NCI-H748 (cell line): ENCODE measurements at regions not wholly inside any gene's neighbourhood (a gene's known extent, or its start where the extent isn't known, plus 50 kb on each side); places are given as distances from the start of the nearest gene placed in this dataset.

ENCODE experiments used
- DNase-seq: peaks from one replicate; lab custom pipeline; 2025; ENCODE audit not compliant: unreplicated experiment; lab: John Stamatoyannopoulos, UW

DNA sequence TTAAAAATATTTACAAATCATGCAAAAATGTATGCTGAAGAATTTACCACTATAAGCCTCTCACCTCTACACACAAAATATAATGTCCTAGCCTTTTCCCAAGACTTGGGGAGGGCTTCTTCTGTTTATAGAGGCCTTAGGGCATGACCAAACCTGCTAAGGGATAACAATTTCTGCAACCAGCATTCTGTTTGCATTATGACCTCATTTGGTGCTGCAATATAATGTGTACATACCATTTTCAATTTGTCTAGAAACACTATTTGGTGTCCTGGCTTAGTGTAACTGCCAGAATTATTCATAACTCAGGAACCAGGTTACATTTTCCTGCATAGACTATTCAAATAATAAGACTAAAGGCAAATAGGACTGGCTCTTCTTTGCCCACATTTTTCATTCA, 446.6 kb upstream of the SORCS1 start:
- DNase-seq = peak; percentile 5

DNA sequence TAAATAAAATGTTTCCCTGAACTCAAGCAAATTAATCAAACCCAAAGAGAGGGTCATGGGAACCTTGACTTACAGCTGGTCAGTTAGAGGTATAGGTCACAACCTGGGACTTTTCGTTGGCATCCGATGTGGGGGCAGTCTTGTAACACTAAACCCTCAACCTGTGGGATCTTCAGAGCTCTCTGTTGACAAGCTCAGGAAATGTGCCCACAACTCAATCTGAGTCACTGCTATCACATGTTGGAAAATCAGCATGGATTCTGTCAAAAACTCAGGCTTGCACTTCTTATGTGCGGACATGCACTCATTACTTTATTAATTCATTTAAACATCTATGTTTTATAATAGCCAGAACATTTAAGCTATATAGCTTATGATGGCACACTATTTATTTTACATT, 424.6 kb upstream of the SORCS1 start:
- DNase-seq = no peak

DNA sequence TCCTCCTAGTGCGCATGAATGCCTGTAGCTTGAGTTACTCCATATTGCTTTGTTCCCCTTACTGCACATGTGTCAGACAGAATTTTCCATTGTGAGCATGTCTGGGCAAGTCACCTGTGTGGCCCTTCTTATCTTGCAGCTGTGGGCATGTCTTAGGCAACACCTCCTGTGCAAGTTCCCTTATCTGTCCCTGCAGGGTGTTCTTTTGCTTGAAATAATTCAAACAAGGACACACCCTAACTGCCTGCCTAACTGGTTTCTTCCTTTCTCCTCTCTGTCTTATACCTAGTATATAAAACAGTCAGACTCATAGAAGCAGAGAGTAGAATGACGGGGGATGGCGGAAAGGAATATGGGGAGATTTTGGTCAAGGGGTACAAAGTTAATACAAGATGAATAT, 421.1 kb upstream of the SORCS1 start:
- no peak for DNase-seq

DNA sequence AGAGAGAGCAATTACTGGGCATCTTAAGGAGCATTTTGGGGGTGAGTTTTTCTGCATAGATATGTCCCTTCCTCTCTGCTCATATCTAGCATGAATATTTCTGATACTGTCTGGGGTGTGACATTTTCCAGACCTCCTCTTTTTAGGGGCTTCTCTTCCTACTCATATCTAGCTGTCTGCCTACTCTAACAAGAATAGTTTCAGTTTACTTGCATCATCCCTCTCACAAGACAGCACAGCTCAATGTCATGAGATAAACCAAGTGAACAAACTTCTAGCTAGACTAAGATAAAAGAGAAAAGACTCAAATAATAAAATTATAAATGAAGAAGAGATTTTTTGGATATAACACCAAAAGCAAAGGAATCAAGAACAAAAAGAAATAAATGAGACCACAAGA, 419.5 kb upstream of the SORCS1 start:
- no peak for DNase-seq

DNA sequence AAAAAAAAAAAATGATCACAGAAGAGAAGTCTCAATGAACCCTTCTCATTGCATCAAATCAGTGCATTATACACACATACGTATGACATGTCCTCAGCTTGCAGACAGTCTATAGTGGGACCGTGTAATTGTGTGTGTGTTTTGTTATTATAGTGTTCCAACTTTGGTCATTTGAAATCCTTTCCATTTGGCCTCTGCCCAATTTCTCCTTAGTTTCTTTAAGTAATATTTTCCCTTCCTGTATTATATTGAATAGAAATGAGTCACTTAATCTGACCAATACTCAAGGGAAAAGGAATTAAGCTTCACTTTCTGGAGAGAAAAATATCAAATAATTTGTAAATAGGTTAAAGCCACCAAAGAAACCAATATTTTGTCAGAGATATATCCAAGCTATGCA, 415.5 kb upstream of the SORCS1 start:
- DNase-seq = no peak

DNA sequence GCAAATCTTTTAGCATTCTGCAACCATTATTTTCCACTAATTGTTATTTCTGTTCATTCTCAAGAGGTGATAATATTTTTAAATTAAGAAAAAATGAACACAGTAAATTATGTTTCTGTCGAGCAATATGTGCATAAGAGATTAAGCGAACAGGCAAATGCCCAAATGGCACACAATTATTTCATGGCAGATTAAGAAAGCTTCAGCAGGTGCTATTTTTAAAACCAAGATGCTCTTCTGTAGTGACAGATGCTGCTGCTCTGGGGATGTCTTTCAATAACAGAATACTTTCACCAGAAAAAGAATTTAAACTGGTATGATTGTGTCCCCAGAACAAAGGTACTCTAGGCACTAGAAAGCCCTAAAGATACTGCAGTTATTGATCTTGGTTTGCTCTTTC, 412.7 kb upstream of the SORCS1 start:
- no peak for DNase-seq

DNA sequence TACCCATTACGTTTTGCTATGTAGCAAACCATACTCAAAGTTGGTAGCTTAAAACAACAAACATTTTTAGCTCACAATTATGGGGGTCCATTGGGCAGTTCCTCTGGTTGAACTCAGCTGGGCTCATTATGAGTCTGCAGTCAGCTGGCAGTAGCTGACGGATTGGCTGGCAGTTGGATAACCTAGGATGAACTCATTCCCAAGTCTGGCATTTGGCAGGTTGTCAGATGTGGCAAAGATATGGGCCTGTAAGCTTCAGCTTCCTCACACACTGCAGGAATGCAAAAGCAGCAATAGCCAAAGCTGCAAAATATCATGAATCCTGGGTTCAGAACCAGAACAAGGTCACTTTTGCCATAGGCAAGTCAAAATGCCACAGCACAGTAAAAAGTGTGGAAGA, 412.2 kb upstream of the SORCS1 start:
- DNase-seq = no peak

DNA sequence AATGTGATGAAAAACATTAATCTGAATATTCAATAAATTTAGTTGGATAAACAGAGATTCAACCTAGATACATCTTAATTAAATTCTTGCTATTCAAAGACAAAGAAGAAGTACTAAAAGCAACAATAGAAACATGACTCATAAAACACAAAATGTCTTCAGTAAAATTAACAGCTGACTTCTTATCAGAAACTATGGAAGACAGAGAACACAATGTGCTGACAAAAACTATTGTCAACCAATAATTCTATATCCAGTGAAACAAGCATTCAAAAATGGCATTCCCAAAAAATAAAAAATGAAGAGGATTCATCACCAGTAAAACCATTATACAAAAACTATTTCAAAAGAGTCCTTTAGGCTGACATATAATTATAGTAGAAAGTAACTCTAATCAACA, 400.5 kb upstream of the SORCS1 start:
- no peak for DNase-seq

DNA sequence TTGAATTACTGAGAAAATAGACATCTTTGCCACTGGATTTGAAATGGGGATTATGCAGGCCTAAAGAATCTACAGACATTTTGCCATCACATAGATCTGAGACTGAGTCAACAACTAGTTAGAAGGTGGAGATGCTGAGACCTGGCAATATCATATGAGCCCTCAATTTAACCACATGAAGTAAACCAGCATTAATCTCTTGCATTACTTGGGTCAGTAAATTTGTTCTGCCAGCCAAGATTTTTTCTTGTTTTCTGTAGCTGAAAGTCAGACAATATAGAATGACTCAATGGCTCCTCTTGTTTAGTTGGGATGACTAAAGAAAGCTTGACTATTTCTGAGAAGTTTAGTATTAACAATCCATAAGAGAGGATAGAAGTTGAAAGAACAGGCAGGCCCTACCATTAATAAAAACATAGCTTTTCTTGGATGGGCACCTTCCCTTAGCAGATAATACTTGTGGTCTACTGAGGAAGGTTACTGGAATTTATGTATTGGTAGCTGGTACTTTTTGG, 396.7 kb upstream of the SORCS1 start:
- no peak for DNase-seq

DNA sequence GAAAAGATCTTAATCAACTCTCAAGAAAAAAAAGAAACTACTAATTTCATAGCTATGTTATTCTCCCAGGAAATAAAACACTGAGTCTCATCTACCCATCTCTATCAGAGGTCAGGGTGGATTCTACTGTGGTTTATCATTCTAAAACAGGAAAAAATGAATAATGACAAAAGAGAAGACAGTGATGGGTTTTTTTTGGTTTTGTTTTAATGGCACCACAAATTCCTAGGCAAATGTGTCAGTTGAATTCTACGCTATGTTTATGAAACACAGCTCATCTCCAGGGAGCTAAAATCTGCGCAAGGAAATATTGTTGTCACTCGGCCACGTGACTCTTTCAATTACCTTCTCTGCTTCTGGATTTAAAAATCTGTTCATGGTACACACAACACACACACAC, 393.4 kb upstream of the SORCS1 start:
- DNase-seq = no peak

DNA sequence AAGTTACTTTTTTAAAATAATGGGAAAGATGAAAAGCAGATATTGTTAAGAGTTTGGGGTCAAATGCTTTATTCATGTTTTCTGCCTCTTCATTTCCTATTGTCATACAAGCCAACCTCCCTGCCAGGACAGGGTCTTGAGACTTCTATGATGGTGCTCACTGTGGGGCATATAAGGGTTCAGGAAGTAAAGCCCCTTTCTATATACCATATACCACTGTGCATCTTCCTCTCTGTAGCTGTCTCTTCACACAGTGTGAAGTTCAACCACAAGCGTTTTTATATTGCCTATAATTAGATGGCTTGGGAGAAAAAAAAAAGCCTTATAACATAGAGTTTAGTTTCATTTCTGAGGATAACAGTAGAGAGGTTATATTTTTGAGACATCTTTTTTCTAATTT, 389.8 kb upstream of the SORCS1 start:
- no peak for DNase-seq

DNA sequence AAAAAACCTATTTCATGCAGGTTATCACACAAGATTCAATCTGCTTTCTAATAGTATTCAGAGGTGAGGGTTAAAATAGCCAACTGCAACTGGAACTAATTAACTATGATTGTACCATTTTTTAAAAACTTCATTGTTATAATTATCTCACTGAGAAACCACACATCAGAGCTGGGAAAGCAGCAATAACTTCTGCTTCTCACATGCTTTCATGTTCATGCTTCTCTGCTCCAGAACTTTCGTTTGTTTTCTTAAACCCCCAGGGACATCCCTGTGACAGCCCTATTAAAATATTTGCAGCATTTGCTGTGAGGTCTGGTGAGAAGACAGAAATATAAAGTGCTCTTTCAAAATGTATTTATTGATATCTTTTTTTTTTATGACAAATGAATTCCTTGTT, 389.0 kb upstream of the SORCS1 start:
- DNase-seq = no peak

DNA sequence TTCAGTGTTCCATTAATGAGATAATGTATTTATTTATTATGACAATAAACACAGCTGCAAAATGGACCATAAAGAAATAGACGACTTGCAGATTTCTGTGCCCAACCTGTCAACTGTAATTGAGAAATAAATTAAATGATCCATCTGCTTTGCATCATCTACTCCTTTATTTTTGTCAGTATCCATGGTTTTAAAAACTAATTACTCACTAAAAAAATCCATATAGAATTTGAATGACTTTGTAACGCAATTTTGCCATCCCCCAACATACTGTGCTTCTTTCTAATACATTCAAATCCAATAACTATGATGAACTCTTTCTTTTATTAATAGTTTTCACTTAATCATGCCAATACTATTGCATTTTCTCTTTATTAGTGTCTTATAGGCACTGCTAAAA, 388.5 kb upstream of the SORCS1 start:
- no peak for DNase-seq

DNA sequence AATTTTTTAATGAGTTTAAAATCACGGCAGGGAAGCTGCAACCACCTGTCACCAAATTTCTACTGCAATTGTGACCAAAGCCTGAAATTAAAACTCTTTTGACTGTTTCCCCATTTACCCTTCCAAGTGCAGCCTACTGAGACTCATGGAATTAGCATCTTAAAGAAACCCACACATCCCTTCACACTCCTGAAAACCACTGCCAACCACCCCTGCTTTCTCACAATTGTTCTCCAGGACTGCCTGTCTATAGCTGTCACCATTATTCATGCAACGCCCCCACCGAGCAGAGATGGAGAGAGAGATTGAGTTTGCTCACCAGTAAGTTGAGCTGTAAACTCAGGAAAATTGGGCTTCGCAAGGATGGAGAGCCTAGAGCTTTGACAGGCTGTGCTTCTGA, 383.8 kb upstream of the SORCS1 start:
- no peak for DNase-seq

DNA sequence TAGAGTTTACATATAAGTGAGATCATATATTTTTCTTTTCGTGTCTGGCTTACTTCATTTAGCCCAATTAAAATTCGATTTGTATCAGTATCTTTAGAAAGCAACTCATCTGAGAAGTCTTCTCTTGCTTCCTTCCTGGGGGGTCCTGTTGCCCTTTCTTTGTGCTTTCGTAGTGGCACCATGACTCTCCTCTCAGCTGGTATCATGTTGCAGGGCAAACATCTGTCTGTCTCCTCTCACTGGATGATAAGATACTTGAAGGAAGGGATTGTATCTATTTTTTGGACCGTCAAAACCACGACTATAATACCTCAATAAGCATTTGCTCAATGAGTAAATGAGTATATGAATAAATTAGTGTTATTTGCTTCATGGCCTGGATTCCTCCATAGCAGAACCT, 382.5 kb upstream of the SORCS1 start:
- peak; percentile 1 for DNase-seq

DNA sequence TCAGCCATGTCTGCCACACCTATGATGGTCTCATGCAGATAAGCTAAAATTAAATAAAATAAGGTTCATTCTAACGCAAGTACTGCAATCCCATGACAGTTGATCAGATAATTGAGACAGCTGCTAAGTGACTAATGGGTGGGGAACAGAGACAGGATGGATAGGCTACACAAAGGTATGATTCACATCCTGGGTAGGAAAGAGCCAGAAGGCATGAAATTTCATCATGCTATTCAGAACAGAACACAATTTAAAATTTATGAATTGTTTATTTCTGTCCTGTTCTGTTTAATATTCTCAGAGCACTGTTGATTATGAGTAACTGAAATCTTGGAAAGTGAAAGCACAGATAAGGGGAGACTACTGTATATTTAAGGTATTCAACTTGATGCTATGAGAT, 381.8 kb upstream of the SORCS1 start:
- peak; percentile 4 for DNase-seq

DNA sequence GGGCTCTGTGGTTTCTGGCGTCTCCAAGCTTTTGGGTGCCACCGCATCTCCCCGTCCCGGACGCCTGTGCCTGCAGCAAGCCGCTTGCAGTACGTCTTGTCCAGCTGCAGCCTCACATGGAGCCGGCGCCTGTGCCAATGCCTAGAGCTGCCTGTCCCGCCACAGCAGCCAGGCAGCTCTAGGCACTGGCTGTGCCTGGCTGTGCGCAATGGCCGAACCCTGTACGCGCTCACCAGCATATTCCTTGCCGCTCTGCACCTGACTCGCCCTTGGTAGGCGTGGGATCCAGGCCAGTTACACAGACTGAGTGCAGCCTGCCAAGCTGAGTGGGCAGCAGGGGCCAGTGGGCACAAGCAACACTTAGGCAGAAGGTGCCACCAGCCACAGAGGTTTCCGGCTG, 381.2 kb upstream of the SORCS1 start:
- no peak for DNase-seq

DNA sequence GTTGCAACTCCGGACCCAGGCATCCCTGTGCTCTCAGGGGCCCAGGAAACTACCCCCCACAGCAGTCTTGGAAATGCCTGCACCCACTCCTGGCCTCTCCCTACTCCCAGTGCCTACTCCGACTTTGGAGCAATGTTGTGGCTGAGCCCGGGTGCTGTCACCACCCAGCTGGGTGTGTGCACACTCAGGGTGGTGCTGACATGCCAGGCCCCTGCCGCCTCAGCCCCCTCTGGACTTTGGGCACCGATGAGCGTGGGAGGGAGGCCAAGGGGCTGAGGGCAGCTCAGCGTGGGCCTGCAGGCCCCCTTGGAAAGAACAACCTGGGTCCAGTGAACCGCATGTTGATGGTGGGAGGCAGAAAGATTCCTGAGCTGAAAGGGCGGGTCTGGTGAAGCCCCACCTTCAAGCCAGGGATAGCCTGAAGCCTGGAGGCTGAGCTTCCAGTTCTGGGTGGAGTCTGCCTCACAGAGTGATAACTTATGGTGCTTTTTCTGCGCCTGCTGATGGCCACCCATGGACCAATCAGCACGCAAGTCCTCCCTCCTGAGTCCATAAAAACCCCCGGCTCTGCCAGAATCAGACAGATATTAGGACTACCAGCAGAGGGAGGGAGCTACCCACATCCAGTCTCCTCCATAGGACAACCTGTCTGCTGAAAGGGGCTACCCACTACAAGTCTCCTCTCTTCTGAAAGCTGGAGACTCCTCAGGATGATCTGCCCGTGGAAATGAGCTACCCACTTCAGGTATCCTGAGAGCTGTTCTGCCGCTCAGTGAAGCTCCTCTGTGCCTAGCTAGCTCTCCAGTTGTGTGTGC, 380.4 kb upstream of the SORCS1 start:
- DNase-seq = no peak

DNA sequence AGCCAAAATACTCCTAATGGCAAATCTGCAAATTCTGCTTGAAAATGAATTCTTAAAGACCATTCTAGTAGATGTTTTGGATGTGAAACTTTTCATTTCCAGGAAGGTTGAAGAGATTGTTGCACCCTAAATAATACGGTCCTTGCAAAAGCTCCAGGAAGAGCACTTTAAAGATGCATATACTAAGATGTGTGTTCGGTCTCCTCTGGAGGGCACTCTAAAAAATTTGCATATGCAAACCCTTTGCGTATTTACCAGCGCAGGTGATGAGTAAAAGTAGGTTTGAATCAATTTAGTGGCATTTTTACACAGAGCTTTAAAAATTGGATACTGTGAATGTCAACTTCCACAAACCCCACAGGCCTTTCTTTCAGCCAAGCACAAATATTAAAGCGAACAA, 378.1 kb upstream of the SORCS1 start:
- DNase-seq = no peak

DNA sequence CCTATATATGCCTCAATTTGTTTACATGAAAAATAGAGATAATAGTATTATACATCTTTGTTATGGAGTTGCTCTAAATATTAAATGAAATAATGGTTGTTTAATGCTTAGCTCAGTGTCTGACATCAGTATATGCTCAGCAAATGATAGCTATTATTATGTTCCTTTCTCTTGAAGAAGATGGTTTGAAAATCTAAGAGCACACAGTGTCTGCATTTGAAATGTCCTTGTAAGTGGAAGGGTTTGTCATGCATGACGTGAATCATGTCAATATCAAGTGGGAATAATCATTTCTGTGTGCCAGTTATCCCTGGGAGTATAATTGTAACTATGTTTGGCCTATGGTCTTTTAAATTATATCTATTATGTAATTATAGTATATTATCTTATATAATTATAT, 377.5 kb upstream of the SORCS1 start:
- DNase-seq = no peak

DNA sequence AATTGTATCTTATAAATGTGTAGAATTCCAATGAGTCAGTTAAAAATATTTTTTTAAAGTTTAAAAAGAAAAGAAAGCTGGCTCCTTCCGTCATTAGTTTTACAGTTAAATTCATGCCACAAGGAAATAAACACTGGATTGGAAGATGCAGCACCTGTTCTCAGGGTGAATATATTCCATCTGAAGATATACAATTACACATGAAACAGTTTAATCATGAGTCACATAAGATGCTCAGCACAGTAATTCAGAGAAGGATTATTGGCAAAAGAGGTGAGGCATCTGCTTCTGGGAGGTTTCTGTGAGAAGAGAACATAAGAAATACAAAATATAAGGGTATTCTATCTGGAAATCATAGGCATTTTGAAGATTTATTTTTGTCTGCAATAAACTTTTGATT, 376.5 kb upstream of the SORCS1 start:
- no peak for DNase-seq

DNA sequence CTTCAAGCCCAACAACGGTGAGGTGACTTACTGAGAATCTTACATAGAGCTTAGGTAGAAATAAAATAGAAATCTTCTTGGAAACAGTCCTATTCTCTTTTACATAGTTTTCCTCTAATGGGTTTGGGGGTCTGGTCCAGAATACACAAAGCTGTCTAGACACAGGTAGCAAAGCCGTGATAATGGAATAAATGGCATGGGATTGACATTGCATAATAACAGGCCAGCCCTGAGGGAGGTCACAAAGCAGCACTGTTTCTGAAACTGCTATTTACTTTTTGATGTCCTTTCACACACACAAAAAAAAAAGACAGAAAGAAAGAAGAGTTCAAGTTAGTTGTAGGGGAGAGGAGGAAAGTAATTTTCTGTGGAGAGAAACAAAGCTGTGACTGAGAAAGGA, 364.8 kb upstream of the SORCS1 start:
- DNase-seq = no peak

DNA sequence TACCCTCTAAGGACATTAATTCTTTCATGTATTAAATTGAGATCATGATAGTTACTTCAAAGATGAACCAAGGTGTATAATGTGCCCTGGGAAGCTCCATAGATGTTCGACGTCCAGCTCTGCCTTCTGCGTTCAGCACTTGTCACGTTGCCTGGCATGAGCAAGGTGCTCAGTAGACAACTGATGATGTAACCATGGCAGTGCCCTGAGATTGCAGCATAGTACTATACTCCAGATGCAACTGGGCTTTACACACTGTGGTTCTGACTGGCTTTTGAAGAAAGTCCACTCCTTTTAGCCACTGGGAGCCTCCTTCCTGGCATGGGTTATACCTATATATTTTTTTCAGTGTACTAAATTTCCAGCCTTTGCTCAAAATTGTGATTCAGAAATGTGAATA, 355.8 kb upstream of the SORCS1 start:
- no peak for DNase-seq
